Esophagus squamous epithelium (tissue), 5 donors: ENCODE measurements at regions not wholly inside any gene's neighbourhood (a gene's known extent, or its start where the extent isn't known, plus 50 kb on each side); places are given as distances from the start of the nearest gene placed in this dataset.
A peak's percentile ranks its signal among the peaks of the same experiment; 100 is the strongest.

Experiments used
- DNase-seq: peaks from one replicate; lab custom pipeline; 2025; lab: John Stamatoyannopoulos, UW
- H3K27ac ChIP-seq, 4 donors: fragments of 200-600 bp; sonication (generic); one replicate each; pipeline ENCODE4 v1.5.1; 2016 to 2019; ENCODE audit warnings: mild to moderate bottlenecking in 1 of 4
- H3K27me3 ChIP-seq, 4 donors: fragments of 200-600 bp; sonication (generic); 1 replicate in 3 of 4; 2 replicates in 1 of 4; pipeline versions ENCODE4 v1.5.1 to v1.6.0; 2017 to 2021; ENCODE audit warnings: antibody characterized with exemption in 1 of 4
- H3K36me3 ChIP-seq, 3 donors: fragments of 200-600 bp; sonication (generic); one replicate each; pipeline ENCODE4 v1.5.1; 2016 to 2019
- H3K4me1 ChIP-seq, 3 donors: fragments of 200-600 bp; sonication (generic); one replicate each; pipeline ENCODE4 v1.5.1; 2017 to 2019
- H3K4me3 ChIP-seq, 4 donors: fragments of 200-600 bp; sonication (generic); 1 replicate in 3 of 4; 2 replicates in 1 of 4; pipeline ENCODE4 v1.5.1; 2016 to 2019; ENCODE audit warnings: mild to moderate bottlenecking in 2 of 4, moderate library complexity in 1 of 4
- H3K9me3 ChIP-seq, 3 donors: fragments of 200-600 bp; sonication (generic); one replicate each; pipeline ENCODE4 v1.5.1; 2016 to 2019
- POLR2A ChIP-seq, 4 donors: fragments of 450-650 bp; IDR thresholded peaks; one replicate each; pipeline ENCODE4 v1.6.1; 2017; ENCODE audit warnings: antibody characterized with exemption in 4 of 4, mild to moderate bottlenecking in 4 of 4, moderate library complexity in 3 of 4
- WGBS, 2 donors: methylation state at CpG; one replicate each; pipeline ENCODE4 v1.1.5; 2018; 5-methylcytosine and 5-hydroxymethylcytosine counted together
- intact Hi-C: fragments of 100-400 bp; cut with DNase I; formaldehyde crosslinking; loops from one replicate; pipeline ENCODE4 v1.15.0; 2022
- TF ChIP-seq, protein P1 (sequence below), 6 experiments: fragments of 450-650 bp in 4 of 6; fragments of 200-600 bp in 2 of 6; sonication (generic) in 2 of 6; IDR thresholded peaks; one replicate each; pipeline ENCODE4 v1.5.1; 2016 to 2019; ENCODE audit warnings: antibody characterized with exemption in 6 of 6, mild to moderate bottlenecking in 4 of 6, moderate library complexity in 4 of 6
- donor health status: DM: yes; HTN: yes; CAD: no.

DNA sequence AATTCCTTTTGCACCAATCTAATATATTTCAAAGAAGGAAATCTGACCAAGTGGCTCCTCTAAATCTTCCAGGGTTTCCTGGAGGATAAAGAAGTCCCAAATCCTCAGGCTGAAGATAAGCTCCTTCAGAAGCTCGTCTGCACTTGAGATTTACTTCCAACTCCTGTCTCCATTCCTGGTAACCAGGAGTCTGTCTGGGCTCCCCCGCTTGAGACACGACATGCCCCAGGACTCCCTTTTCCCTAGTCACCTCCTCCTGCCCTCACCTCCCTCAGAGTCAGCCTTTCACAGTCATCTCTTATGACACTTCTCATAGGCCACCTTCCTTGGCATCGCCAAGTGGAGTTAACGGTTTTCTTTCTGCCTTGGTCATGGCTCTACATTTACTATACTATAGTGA, 103.4 kb upstream of the NEDD9 start:
- Histone ChIP-seq H3K4me1 (peaks cover 0 to 1% (median 0%) of the 10 kb centered on the region in 3 donors), H3K9me3 (no peaks in the 10 kb centered on the region), H3K36me3 (no peaks in the 10 kb centered on the region), H3K4me3 (no peak overlapping the region), H3K27ac (no peak overlapping the region), H3K27me3 (no peaks in the 10 kb centered on the region)
- 93 to 98% methylated on average over 5 of the region's 5 CpGs for WGBS, 2 donors
- intact Hi-C loops: no loop called here
- TF ChIP-seq, protein P1, sequence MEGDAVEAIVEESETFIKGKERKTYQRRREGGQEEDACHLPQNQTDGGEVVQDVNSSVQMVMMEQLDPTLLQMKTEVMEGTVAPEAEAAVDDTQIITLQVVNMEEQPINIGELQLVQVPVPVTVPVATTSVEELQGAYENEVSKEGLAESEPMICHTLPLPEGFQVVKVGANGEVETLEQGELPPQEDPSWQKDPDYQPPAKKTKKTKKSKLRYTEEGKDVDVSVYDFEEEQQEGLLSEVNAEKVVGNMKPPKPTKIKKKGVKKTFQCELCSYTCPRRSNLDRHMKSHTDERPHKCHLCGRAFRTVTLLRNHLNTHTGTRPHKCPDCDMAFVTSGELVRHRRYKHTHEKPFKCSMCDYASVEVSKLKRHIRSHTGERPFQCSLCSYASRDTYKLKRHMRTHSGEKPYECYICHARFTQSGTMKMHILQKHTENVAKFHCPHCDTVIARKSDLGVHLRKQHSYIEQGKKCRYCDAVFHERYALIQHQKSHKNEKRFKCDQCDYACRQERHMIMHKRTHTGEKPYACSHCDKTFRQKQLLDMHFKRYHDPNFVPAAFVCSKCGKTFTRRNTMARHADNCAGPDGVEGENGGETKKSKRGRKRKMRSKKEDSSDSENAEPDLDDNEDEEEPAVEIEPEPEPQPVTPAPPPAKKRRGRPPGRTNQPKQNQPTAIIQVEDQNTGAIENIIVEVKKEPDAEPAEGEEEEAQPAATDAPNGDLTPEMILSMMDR (IDR thresholded peaks at IDR 0.05): no peak
- TF ChIP-seq POLR2A (IDR thresholded peaks at IDR 0.05): no peak
- no peak for DNase-seq

- Histone ChIP-seq H3K9me3 (no peaks in the 10 kb centered on the region), H3K4me3 (no peak overlapping the region), H3K27me3 (no peaks in the 10 kb centered on the region), H3K36me3 (no peaks in the 10 kb centered on the region), H3K4me1 (peaks cover 0 to 12% (median 3%) of the 10 kb centered on the region in 3 donors), H3K27ac (no peak overlapping the region)
- DNase-seq: no peak
- WGBS, 2 donors: 54 to 60% methylated on average over 4 to 5 of the region's 6 CpGs
- TF ChIP-seq, protein P1 (IDR thresholded peaks at IDR 0.05): no peak
- no peak for TF ChIP-seq POLR2A (IDR thresholded peaks at IDR 0.05)
- intact Hi-C loops: no loop called here
These were observed 100.8 kb upstream of the NEDD9 start for GRCh38 chr6:11333132-11333849.

DNA sequence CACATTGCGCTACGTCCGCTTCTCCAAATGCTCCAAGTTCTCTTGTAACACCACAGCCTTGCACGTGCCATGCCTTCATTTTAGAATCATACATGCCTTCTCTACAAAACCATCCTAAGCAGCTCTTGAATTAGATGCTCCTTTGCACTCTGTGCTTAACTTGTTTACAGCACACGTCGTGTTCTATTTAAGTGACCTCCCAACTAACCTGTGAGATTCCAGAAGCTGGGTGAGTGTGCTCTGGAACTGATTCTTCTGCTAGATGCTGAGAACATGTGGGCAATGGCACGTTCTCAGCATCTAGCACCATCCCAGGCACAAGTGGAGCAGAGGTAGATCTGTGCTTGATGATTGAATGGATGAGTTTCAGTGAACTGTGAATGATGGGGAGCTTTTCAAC, 100.0 kb upstream of the NEDD9 start:
- intact Hi-C loops: no loop called here
- 94 to 96% methylated on average over 7 of the region's 7 CpGs for WGBS, 2 donors
- H3K4me3 ChIP-seq: no peak overlapping the region
- DNase-seq: no peak
- no peaks in the 10 kb centered on the region for H3K9me3 ChIP-seq
- H3K4me1 ChIP-seq: peaks cover 0 to 12% (median 3%) of the 10 kb centered on the region in 3 donors
- TF ChIP-seq, protein P1 (IDR thresholded peaks at IDR 0.05): no peak
- no peak for TF ChIP-seq POLR2A (IDR thresholded peaks at IDR 0.05)
- H3K36me3 ChIP-seq: no peaks in the 10 kb centered on the region
- H3K27ac ChIP-seq: no peak overlapping the region
- no peaks in the 10 kb centered on the region for H3K27me3 ChIP-seq

GRCh38 chr6:11331111-11331510, 98.6 kb upstream of the NEDD9 start:
- 70 to 73% methylated on average over 5 of the region's 5 CpGs for WGBS, 2 donors
- no peak for TF ChIP-seq POLR2A (IDR thresholded peaks at IDR 0.05)
- TF ChIP-seq, protein P1 (IDR thresholded peaks at IDR 0.05): no peak
- Histone ChIP-seq H3K36me3 (no peaks in the 10 kb centered on the region), H3K4me1 (peaks cover 0 to 12% (median 3%) of the 10 kb centered on the region in 3 donors), H3K4me3 (no peak overlapping the region), H3K27me3 (no peaks in the 10 kb centered on the region), H3K27ac (no peak overlapping the region), H3K9me3 (no peaks in the 10 kb centered on the region)
- intact Hi-C loops: no loop called here
- DNase-seq: no peak

DNA sequence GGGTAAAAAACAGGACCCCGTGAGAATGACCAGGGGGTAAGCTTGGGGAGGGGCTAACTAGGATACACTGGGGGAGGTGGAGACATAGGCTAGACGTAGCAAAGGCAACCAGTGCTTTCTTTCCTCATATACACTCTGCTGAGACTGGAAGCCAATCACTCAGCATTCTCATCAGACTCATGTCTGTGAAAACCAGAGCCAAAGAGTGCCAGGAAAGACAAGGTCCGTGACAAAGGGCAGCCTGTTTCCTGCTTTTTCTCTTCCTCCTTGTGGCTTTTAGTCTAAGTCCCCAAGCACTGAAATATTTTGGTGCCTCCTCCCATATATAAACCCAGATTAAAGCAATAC, 97.9 kb upstream of the NEDD9 start:
- Histone ChIP-seq H3K4me3 (no peak overlapping the region), H3K4me1 (peaks cover 0 to 12% (median 3%) of the 10 kb centered on the region in 3 donors), H3K9me3 (no peaks in the 10 kb centered on the region), H3K27ac (peak overlapping the region in 1 of 4 donors; percentile 19), H3K36me3 (no peaks in the 10 kb centered on the region), H3K27me3 (no peaks in the 10 kb centered on the region)
- intact Hi-C loops: no loop called here
- 44 to 53% methylated on average over 3 of the region's 3 CpGs for WGBS, 2 donors
- TF ChIP-seq, protein P1 (IDR thresholded peaks at IDR 0.05): no peak
- TF ChIP-seq POLR2A (IDR thresholded peaks at IDR 0.05): no peak
- no peak for DNase-seq
